ENCODE measurements at regions not wholly inside any gene's neighbourhood (a gene's known extent, or its start where the extent isn't known, plus 50 kb on each side); places are given as distances from the start of the nearest gene placed in this dataset.
"Not testable (repeated sequence)": the region's sequence is repeated elsewhere in the genome, so short reads cannot be mapped to it uniquely, and the experiment has no call there.

GRCh38 chr13:42485272-42485671 lies 88.7 kb upstream of the TNFSF11 start:
- no peak for DNase-seq

- no peak for DNase-seq
Measured at GRCh38 chr13:42486711-42487198, 87.2 kb upstream of the TNFSF11 start.

GRCh38 chr13:42487221-42487620 lies 86.7 kb upstream of the TNFSF11 start:
- no peak for DNase-seq

GRCh38 chr13:42490676-42491075 lies 83.3 kb upstream of the TNFSF11 start:
- DNase-seq, result no peak

- DNase-seq, result no peak
Measured at GRCh38 chr13:42492372-42492920, 81.5 kb upstream of the TNFSF11 start.

- DNase-seq, result no peak
Measured at GRCh38 chr13:42494157-42494556, 79.8 kb upstream of the TNFSF11 start.

GRCh38 chr13:42495255-42495654 lies 78.7 kb upstream of the TNFSF11 start:
- no peak for DNase-seq

- no peak for DNase-seq
Measured at GRCh38 chr13:42495751-42496150, 78.2 kb upstream of the TNFSF11 start.

GRCh38 chr13:42496926-42497554 lies 76.9 kb upstream of the TNFSF11 start:
- DNase-seq, result not testable (repeated sequence)

GRCh38 chr13:42497798-42498197 lies 76.2 kb upstream of the TNFSF11 start:
- DNase-seq, result no peak

- no peak for DNase-seq
Measured at GRCh38 chr13:42498521-42498920, 75.4 kb upstream of the TNFSF11 start.

All from SHP77 (cell line).